ENCODE measurements at regions not wholly inside any gene's neighbourhood (a gene's known extent, or its start where the extent isn't known, plus 50 kb on each side); places are given as distances from the start of the nearest gene placed in this dataset.

DNA sequence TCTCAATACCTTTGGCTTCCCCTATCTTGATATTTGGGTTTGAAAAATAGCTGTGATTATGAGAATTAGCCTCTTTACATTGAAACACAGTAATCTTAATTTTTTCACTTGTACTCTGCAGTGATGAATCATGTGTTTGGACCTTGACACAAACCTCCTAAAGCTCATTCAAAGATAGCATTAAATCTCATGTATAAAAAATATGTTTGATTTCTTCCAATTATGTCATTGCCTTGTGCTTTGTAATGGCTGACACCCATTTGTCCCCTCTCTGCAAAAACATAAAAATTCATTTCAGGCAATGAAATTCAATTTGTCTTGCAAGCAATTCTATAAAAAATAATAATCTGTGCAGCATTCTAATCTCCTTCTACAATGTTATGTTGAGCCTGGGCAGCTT lies 422.4 kb upstream of the BOD1L1 start:
- TF ChIP-seq, protein P1, sequence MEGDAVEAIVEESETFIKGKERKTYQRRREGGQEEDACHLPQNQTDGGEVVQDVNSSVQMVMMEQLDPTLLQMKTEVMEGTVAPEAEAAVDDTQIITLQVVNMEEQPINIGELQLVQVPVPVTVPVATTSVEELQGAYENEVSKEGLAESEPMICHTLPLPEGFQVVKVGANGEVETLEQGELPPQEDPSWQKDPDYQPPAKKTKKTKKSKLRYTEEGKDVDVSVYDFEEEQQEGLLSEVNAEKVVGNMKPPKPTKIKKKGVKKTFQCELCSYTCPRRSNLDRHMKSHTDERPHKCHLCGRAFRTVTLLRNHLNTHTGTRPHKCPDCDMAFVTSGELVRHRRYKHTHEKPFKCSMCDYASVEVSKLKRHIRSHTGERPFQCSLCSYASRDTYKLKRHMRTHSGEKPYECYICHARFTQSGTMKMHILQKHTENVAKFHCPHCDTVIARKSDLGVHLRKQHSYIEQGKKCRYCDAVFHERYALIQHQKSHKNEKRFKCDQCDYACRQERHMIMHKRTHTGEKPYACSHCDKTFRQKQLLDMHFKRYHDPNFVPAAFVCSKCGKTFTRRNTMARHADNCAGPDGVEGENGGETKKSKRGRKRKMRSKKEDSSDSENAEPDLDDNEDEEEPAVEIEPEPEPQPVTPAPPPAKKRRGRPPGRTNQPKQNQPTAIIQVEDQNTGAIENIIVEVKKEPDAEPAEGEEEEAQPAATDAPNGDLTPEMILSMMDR (IDR thresholded peaks at IDR 0.05), result no peak
- TF ChIP-seq POLR2A (IDR thresholded peaks at IDR 0.05), result no peak

All from adrenal gland (tissue), 5 donors.